ENCODE measurements at regions not wholly inside any gene's neighbourhood (a gene's known extent, or its start where the extent isn't known, plus 50 kb on each side); places are given as distances from the start of the nearest gene placed in this dataset.

- no peak for TF ChIP-seq EP300 (IDR thresholded peaks at IDR 0.05)
- no peak for TF ChIP-seq POLR2AphosphoS5 (IDR thresholded peaks at IDR 0.05)
- TF ChIP-seq POLR2A (IDR thresholded peaks at IDR 0.05), result no peak
- TF ChIP-seq CTCF (IDR thresholded peaks at IDR 0.05), result no peak
- ATAC-seq (ENCODE audit: low FRiP score in 2 of 2) (no peak), DNase-seq (no peak)
- Histone ChIP-seq H3K27ac (no peak overlapping the region), H3K36me3 (no peaks in the 10 kb centered on the region), H3K9me3 (no peaks in the 10 kb centered on the region), H3K4me3 (no peak overlapping the region), H3K4me1 (no peaks in the 10 kb centered on the region), H3K27me3 (no peaks in the 10 kb centered on the region)
- WGBS, 2 donors, result 72 to 80% methylated on average over 2 of the region's 2 CpGs
Observed at GRCh38 chr18:5601188-5601624, 57.4 kb upstream of the EPB41L3 start.

GRCh38 chr18:5600378-5601071 is 56.7 kb upstream of the EPB41L3 start:
- ATAC-seq (ENCODE audit: low FRiP score in 2 of 2) (peak in 1 of 2 donors; percentile 62), DNase-seq (no peak)
- TF ChIP-seq EP300 (IDR thresholded peaks at IDR 0.05), result no peak
- peak in 3 of 6 experiments; percentile 6 to 34 (median 21) for TF ChIP-seq CTCF (IDR thresholded peaks at IDR 0.05)
- H3K36me3 ChIP-seq, result no peaks in the 10 kb centered on the region
- WGBS, 2 donors, result 36 to 39% methylated on average over 4 of the region's 4 CpGs
- no peaks in the 10 kb centered on the region for H3K27me3 ChIP-seq
- no peak overlapping the region for H3K4me3 ChIP-seq
- no peaks in the 10 kb centered on the region for H3K4me1 ChIP-seq
- no peak overlapping the region for H3K27ac ChIP-seq
- H3K9me3 ChIP-seq, result no peaks in the 10 kb centered on the region

- DNase-seq, result no peak
- H3K4me1 ChIP-seq, result no peaks in the 10 kb centered on the region
- TF ChIP-seq EP300 (IDR thresholded peaks at IDR 0.05) (no peak), POLR2AphosphoS5 (IDR thresholded peaks at IDR 0.05) (no peak), POLR2A (IDR thresholded peaks at IDR 0.05) (no peak), CTCF (IDR thresholded peaks at IDR 0.05) (no peak)
- no peak overlapping the region for H3K27ac ChIP-seq
- no peaks in the 10 kb centered on the region for H3K27me3 ChIP-seq
- no peaks in the 10 kb centered on the region for H3K9me3 ChIP-seq
- H3K4me3 ChIP-seq, result no peak overlapping the region
- 31 to 96% methylated on average over 2 of the region's 2 CpGs for WGBS, 2 donors
- ATAC-seq (ENCODE audit: low FRiP score in 2 of 2), result no peak
- H3K36me3 ChIP-seq, result no peaks in the 10 kb centered on the region
Observed at GRCh38 chr18:5596585-5596984, 52.8 kb upstream of the EPB41L3 start.

Measured in upper lobe of left lung (tissue), 6 donors.